ENCODE measurements at regions not wholly inside any gene's neighbourhood (a gene's known extent, or its start where the extent isn't known, plus 50 kb on each side); places are given as distances from the start of the nearest gene placed in this dataset.

GRCh38 chr10:44571701-44572100, 186.8 kb upstream of the CXCL12 start:
- TF ChIP-seq EP300 (IDR thresholded peaks at IDR 0.05) (no peak), POLR2AphosphoS5 (IDR thresholded peaks at IDR 0.05) (no peak), POLR2A (IDR thresholded peaks at IDR 0.05) (no peak)
- TF ChIP-seq, protein P1, sequence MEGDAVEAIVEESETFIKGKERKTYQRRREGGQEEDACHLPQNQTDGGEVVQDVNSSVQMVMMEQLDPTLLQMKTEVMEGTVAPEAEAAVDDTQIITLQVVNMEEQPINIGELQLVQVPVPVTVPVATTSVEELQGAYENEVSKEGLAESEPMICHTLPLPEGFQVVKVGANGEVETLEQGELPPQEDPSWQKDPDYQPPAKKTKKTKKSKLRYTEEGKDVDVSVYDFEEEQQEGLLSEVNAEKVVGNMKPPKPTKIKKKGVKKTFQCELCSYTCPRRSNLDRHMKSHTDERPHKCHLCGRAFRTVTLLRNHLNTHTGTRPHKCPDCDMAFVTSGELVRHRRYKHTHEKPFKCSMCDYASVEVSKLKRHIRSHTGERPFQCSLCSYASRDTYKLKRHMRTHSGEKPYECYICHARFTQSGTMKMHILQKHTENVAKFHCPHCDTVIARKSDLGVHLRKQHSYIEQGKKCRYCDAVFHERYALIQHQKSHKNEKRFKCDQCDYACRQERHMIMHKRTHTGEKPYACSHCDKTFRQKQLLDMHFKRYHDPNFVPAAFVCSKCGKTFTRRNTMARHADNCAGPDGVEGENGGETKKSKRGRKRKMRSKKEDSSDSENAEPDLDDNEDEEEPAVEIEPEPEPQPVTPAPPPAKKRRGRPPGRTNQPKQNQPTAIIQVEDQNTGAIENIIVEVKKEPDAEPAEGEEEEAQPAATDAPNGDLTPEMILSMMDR (IDR thresholded peaks at IDR 0.05) = no peak
- H3K27me3 ChIP-seq = no peaks in the 10 kb centered on the region
- no peaks in the 10 kb centered on the region for H3K36me3 ChIP-seq
- H3K4me1 ChIP-seq = peaks cover 5% of the 10 kb centered on the region
- DNase-seq (ENCODE audit: low spot score in 2 of 2) = no peak
- no peaks in the 10 kb centered on the region for H3K9me3 ChIP-seq
- no peak overlapping the region for H3K4me3 ChIP-seq
- 82% methylated on average over 6 of the region's 6 CpGs for WGBS
- no peak overlapping the region for H3K27ac ChIP-seq

DNA sequence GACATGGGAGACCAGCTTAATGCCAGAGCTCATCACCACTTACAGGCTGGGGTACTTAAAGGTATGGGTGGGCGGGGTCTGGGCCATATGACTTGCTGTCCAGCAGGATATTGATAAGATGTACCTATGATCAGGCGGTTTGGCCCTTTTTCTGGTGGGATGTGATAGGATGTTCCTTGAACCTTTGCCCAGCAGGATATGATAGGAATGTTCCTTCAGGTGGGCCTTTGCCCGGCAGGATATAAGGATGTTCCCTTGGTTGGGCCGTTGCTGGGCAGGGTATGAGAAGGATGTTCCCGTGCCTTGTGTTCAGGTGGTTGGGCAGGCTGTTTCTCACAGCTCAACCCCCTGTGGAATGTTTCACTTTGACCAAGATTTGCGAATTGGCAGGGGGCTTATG, 187.2 kb upstream of the CXCL12 start:
- Histone ChIP-seq H3K4me1 (peaks cover 5% of the 10 kb centered on the region), H3K4me3 (no peak overlapping the region), H3K9me3 (no peaks in the 10 kb centered on the region), H3K36me3 (no peaks in the 10 kb centered on the region), H3K27ac (no peak overlapping the region), H3K27me3 (no peaks in the 10 kb centered on the region)
- 89% methylated on average over 6 of the region's 6 CpGs for WGBS
- DNase-seq (ENCODE audit: low spot score in 2 of 2) = no peak
- no peak for TF ChIP-seq POLR2AphosphoS5 (IDR thresholded peaks at IDR 0.05)
- no peak for TF ChIP-seq EP300 (IDR thresholded peaks at IDR 0.05)
- TF ChIP-seq, protein P1 (IDR thresholded peaks at IDR 0.05) = no peak
- no peak for TF ChIP-seq POLR2A (IDR thresholded peaks at IDR 0.05)

DNA sequence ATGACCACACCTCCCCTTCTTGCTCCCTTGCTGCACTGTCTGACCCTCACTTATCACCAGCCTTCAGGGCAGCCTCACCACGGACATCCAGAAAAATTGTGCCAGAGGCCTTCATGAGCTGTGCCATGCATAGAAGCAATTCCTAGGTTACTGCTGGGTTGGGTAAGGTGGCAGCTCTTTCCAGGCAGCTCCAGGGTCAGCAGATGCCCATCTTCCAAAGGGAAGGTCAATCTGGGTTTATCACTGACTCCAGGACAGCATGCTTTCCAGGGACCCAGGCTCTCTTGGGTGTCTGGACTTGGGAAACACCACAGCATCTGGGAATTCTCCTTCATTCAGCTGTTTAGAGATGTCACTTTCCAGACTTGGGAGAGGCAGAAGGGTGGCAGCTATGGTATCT, 188.9 kb upstream of the CXCL12 start:
- no peaks in the 10 kb centered on the region for H3K36me3 ChIP-seq
- WGBS = 85% methylated on average over 1 of the region's 1 CpG
- no peak for DNase-seq (ENCODE audit: low spot score in 2 of 2)
- no peaks in the 10 kb centered on the region for H3K27me3 ChIP-seq
- H3K4me1 ChIP-seq = peaks cover 5% of the 10 kb centered on the region
- H3K9me3 ChIP-seq = no peaks in the 10 kb centered on the region
- TF ChIP-seq EP300 (IDR thresholded peaks at IDR 0.05) (no peak), POLR2AphosphoS5 (IDR thresholded peaks at IDR 0.05) (no peak), POLR2A (IDR thresholded peaks at IDR 0.05) (no peak)
- TF ChIP-seq, protein P1 (IDR thresholded peaks at IDR 0.05) = no peak
- H3K4me3 ChIP-seq = no peak overlapping the region
- H3K27ac ChIP-seq = no peak overlapping the region

DNA sequence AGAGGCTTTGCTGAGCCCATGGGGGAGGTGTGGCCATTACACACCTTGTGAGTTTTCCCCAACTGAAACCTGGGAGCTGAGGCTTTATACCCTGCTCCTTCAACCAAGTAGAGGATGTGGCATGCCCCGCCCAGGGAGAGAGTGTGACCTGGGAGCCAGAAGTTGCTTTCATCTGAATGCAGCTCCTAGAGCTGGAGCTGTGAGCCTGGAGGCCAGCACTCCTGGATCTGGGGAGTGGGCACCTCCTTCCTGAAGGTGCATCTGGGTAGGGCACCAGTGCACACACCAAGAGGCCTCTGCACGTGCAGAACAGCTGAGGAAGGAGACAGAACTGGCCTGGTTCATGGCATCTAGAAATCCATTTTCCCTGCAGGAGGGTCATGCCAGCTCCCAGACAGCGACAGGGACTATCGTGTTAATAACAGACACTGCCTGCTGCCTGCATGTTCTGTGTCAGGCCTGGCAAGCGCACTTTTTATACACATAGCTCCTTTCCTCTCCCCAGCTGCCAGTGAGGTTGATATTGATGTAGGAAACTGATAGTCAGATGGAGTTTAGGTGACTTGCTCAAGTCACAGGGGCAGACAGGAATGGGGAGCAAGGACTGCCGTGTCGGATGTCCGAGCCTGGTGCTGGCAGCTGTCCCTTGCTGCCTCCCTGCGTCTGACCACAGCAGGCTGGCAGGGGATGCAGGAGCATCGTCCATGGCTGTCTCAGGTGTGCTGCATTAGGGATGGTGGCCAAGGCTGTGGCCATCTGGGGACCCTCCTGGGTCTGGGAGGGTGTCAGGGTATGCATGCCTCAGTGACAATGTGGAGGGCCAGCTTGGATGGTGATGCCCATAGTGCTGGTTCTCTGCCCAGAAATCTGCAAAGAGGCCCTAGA, 189.9 kb upstream of the CXCL12 start:
- H3K36me3 ChIP-seq = no peaks in the 10 kb centered on the region
- peaks cover 4% of the 10 kb centered on the region for H3K4me1 ChIP-seq
- H3K27ac ChIP-seq = no peak overlapping the region
- H3K27me3 ChIP-seq = no peaks in the 10 kb centered on the region
- TF ChIP-seq POLR2A (IDR thresholded peaks at IDR 0.05) (no peak), EP300 (IDR thresholded peaks at IDR 0.05) (no peak), POLR2AphosphoS5 (IDR thresholded peaks at IDR 0.05) (no peak)
- TF ChIP-seq, protein P1 (IDR thresholded peaks at IDR 0.05) = no peak
- DNase-seq (ENCODE audit: low spot score in 2 of 2) = no peak
- 90% methylated on average over 5 of the region's 10 CpGs for WGBS
- no peaks in the 10 kb centered on the region for H3K9me3 ChIP-seq
- H3K4me3 ChIP-seq = no peak overlapping the region

DNA sequence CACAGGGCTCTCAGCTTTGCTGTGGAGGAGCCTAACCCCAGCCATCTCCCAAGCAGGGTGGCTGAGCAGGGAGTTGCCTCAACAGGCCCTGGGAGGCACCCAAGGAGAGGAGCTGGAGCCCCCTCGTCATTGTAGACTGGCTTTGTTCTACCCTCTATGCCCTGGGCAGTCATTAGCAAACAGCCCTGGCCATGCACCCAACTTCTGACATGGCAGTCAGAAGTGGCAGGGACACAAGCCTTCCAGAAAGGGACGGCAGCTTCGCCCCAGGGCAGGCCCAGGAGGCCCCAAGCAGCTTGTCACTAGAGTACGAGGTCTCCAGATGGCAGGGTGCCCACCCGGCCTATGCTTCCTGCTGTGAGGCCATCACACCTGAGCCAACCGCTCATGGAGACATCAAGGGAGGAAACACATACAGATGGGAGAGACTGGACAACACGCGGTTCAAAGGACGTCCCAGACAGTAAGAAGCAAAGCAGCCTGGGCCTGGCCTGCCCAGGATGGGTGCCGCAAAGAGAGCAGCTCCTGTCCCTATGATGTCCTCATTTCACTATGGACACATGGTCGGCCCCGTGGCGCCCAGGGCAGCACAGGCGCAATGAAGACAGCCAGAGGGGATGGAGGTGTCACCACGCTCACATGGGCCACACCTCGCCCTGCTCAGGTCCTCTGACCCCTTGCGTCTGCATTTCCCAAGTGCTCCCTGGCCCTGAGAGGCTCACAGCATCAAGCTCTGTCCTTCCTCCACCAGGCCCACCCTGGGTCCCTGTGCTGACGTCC, 190.9 kb upstream of the CXCL12 start:
- Histone ChIP-seq H3K36me3 (no peaks in the 10 kb centered on the region), H3K4me1 (no peaks in the 10 kb centered on the region), H3K4me3 (no peak overlapping the region), H3K27me3 (no peaks in the 10 kb centered on the region), H3K9me3 (no peaks in the 10 kb centered on the region), H3K27ac (peak overlapping the region; percentile 77)
- no peak for DNase-seq (ENCODE audit: low spot score in 2 of 2)
- TF ChIP-seq POLR2AphosphoS5 (IDR thresholded peaks at IDR 0.05) = no peak
- TF ChIP-seq, protein P1 (IDR thresholded peaks at IDR 0.05) = no peak
- TF ChIP-seq EP300 (IDR thresholded peaks at IDR 0.05) = no peak
- TF ChIP-seq POLR2A (IDR thresholded peaks at IDR 0.05) = no peak
- 88% methylated on average over 17 of the region's 18 CpGs for WGBS
